ENCODE measurements at regions not wholly inside any gene's neighbourhood (a gene's known extent, or its start where the extent isn't known, plus 50 kb on each side); places are given as distances from the start of the nearest gene placed in this dataset.

- TF ChIP-seq AFF4 (CRISPR knock-in tag; IDR thresholded peaks at IDR 0.05), result no peak
- TF ChIP-seq ZNF260 (CRISPR knock-in tag; IDR thresholded peaks at IDR 0.05; ENCODE audit: borderline replicate concordance, low read depth), result no peak
- no peak for TF ChIP-seq SMC3 (IDR thresholded peaks at IDR 0.05; ENCODE audit: low read length)
These were observed 416.5 kb downstream of the SLC4A3 start (continued) for GRCh38 chr2:220043990-220044335.

GRCh38 chr2:220044383-220044782 lies 417.0 kb downstream of the SLC4A3 start:
- H3K36me3 ChIP-seq (replicated peaks in 1 of 2; ENCODE audit: control insufficient read depth in 1 of 2, insufficient read depth in 2 of 2, low read length in 2 of 2), result no peaks in the 10 kb centered on the region
- no peak overlapping the region for H2AFZ ChIP-seq (ENCODE audit: low read length)
- no TSS peak for BruUV-seq (replicated peaks)
- intact Hi-C loops (cut with micrococcal nuclease; ENCODE audit: unreplicated experiment), result no loop called here
- no peak overlapping the region for H3K27ac ChIP-seq (ENCODE audit: extremely low read length, insufficient read depth, low read length)
- 0% methylated on average over 1 of the region's 1 CpG for WGBS (ENCODE audit: low lambda C conversion rate)
- peaks cover 3 to 7% of the 10 kb centered on the region in 2 experiments; a peak in 2 of 5 replicates for H3K27me3 ChIP-seq (ENCODE audit: control insufficient read depth in 1 of 2, insufficient read depth in 2 of 2, low read length in 2 of 2)
- ATAC-seq (no peak), DNase-seq (ENCODE audit: low spot score) (no peak), FAIRE-seq (no peak)
- no peak overlapping the region for H3K9ac ChIP-seq (ENCODE audit: insufficient read depth, low read depth, low read length)
- H4K20me1 ChIP-seq (ENCODE audit: insufficient read depth, low read length), result no peaks in the 10 kb centered on the region
- H3K4me2 ChIP-seq (ENCODE audit: low read depth, low read length), result no peak overlapping the region
- H3K9me3 ChIP-seq (ENCODE audit: low read length), result no peaks in the 10 kb centered on the region
- CTCF ChIA-PET (ENCODE audit: low intra/inter-chr PET ratio, low total read pairs), result interaction anchor here (0.5 kb wide), 1 partner anchor 1211 kb away, joined by 3 read pairs; no protein-coding TSS in a partner anchor
- POLR2A ChIA-PET, result no interaction called here
- no peaks in the 10 kb centered on the region for H3K4me1 ChIP-seq (ENCODE audit: insufficient read depth, low read length)
- no peaks in the 10 kb centered on the region for H3K79me2 ChIP-seq (ENCODE audit: insufficient read depth, low read length)
- H3K4me3 ChIP-seq (replicated peaks in 1 of 3; ENCODE audit: insufficient read depth in 1 of 3, low read depth in 2 of 3, low read length in 3 of 3), result no peak overlapping the region
- in situ Hi-C loops (cut with HindIII; ENCODE audit: extremely low pct_ligation_motif_present, low pct_unique_long_range_greater_than_20kb), result no loop called here
- TF ChIP-seq CEBPG (CRISPR knock-in tag; IDR thresholded peaks at IDR 0.05) (no peak), MTA1 (CRISPR knock-in tag; IDR thresholded peaks at IDR 0.05; ENCODE audit: borderline replicate concordance) (no peak), CHD4 (IDR thresholded peaks at IDR 0.05; ENCODE audit: borderline replicate concordance, low read length) (no peak), ATF2 (CRISPR knock-in tag; IDR thresholded peaks at IDR 0.05) (no peak), ZNF782 (CRISPR knock-in tag; IDR thresholded peaks at IDR 0.05; ENCODE audit: borderline replicate concordance) (no peak), ETV6 (CRISPR knock-in tag; conservative IDR thresholded peaks at IDR 0.05) (no peak), ZNF556 (CRISPR knock-in tag; IDR thresholded peaks at IDR 0.05; ENCODE audit: borderline replicate concordance) (no peak), ZNF407 (CRISPR knock-in tag; IDR thresholded peaks at IDR 0.05; ENCODE audit: not compliant biosample characterization) (no peak)
